ENCODE measurements at regions not wholly inside any gene's neighbourhood (a gene's known extent, or its start where the extent isn't known, plus 50 kb on each side); places are given as distances from the start of the nearest gene placed in this dataset.

DNA sequence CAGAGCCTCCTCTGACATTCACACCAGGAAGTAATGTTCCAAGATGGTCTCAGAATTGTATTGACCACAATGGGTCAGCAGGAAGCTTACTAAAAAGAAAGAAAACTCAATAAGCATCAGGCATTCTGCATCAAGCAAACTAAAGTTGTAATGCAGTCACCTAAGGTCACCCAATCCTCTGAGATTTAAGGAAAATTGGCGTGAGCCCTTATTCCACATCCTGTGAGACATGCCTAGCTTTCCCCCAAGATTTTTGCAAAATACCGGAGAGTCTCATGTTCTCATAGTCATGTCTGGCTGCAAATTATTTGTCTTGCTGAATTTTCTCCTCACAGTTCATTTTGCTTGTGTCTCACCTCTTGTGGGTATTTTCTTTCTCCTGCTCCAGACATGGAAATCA lies 417.1 kb upstream of the SOX9 start:
- TF ChIP-seq, protein P1, sequence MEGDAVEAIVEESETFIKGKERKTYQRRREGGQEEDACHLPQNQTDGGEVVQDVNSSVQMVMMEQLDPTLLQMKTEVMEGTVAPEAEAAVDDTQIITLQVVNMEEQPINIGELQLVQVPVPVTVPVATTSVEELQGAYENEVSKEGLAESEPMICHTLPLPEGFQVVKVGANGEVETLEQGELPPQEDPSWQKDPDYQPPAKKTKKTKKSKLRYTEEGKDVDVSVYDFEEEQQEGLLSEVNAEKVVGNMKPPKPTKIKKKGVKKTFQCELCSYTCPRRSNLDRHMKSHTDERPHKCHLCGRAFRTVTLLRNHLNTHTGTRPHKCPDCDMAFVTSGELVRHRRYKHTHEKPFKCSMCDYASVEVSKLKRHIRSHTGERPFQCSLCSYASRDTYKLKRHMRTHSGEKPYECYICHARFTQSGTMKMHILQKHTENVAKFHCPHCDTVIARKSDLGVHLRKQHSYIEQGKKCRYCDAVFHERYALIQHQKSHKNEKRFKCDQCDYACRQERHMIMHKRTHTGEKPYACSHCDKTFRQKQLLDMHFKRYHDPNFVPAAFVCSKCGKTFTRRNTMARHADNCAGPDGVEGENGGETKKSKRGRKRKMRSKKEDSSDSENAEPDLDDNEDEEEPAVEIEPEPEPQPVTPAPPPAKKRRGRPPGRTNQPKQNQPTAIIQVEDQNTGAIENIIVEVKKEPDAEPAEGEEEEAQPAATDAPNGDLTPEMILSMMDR (IDR thresholded peaks at IDR 0.05; ENCODE audit: insufficient read depth, low read length) = no peak
- TF ChIP-seq POLR2AphosphoS5 (IDR thresholded peaks at IDR 0.05; ENCODE audit: low read depth) (no peak), SPI1 (IDR thresholded peaks at IDR 0.05; ENCODE audit: borderline replicate concordance, low read depth) (no peak)
- TF ChIP-seq, protein P2, sequence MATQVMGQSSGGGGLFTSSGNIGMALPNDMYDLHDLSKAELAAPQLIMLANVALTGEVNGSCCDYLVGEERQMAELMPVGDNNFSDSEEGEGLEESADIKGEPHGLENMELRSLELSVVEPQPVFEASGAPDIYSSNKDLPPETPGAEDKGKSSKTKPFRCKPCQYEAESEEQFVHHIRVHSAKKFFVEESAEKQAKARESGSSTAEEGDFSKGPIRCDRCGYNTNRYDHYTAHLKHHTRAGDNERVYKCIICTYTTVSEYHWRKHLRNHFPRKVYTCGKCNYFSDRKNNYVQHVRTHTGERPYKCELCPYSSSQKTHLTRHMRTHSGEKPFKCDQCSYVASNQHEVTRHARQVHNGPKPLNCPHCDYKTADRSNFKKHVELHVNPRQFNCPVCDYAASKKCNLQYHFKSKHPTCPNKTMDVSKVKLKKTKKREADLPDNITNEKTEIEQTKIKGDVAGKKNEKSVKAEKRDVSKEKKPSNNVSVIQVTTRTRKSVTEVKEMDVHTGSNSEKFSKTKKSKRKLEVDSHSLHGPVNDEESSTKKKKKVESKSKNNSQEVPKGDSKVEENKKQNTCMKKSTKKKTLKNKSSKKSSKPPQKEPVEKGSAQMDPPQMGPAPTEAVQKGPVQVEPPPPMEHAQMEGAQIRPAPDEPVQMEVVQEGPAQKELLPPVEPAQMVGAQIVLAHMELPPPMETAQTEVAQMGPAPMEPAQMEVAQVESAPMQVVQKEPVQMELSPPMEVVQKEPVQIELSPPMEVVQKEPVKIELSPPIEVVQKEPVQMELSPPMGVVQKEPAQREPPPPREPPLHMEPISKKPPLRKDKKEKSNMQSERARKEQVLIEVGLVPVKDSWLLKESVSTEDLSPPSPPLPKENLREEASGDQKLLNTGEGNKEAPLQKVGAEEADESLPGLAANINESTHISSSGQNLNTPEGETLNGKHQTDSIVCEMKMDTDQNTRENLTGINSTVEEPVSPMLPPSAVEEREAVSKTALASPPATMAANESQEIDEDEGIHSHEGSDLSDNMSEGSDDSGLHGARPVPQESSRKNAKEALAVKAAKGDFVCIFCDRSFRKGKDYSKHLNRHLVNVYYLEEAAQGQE (IDR thresholded peaks at IDR 0.05; ENCODE audit: insufficient replicate concordance, low read depth) = no peak

Measured in HL-60 (cell line).